NCI-H1930 (cell line): ENCODE measurements at regions not wholly inside any gene's neighbourhood (a gene's known extent, or its start where the extent isn't known, plus 50 kb on each side); places are given as distances from the start of the nearest gene placed in this dataset.
A peak's percentile ranks its signal among the peaks of the same experiment; 100 is the strongest.
"Not testable (repeated sequence)": the region's sequence is repeated elsewhere in the genome, so short reads cannot be mapped to it uniquely, and the experiment has no call there.

Experiments
- DNase-seq, 2 experiments: peaks; one replicate each; lab custom pipeline; 2025; lab: John Stamatoyannopoulos, UW

GRCh38 chr10:64023926-64024470 lies 502.8 kb downstream of the REEP3 start:
- DNase-seq, result no peak

DNA sequence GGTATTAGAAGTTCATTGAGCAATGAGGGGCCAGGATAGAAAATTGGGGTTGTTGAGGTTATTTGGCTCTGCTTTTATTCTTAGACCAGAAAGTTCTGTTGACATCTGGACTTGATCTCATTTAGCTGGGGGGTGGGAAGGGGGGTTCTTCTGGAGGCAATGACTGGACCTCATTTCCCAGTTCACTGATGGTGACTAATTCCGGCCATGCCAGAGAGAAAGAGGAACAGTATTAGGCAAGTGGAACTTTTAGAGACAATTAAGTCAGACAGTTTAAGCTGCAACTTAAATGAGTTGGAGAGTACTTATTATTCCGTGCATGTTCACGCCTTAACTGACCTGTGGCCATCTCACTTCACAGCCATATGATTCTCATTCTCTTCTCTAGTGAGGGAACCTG lies 512.5 kb downstream of the REEP3 start:
- no peak for DNase-seq

- DNase-seq, result no peak
These were observed 515.2 kb downstream of the REEP3 start for GRCh38 chr10:64036321-64036930.

DNA sequence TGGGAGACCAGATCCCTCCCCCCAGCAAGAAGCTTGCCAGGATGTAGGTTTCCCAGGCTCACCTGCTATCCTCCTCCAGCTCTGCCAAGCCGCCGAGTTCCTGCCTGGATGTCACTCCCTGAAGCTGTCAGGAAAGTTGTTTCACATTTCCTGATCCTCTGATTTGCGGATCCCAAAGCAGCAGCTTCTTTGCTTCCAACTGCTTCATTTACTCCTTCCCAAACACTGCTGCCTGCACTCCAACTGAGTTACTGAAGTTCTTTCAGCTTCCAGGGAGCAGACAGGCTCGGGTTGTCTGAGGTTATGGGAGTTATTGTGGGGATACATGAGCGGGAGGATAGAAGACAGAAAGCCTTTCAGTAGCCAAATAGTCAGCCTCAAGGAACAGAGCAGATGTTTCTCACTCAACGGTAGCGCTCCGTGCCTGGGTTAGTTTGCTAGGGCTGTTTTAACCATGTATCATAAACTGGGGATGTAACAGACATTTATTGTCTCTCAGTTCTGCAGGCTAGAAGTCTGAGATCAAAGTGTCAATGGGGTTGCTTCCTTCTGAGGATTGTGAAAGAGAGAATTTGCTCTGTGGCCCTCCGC lies 516.0 kb downstream of the REEP3 start:
- DNase-seq, result no peak

GRCh38 chr10:64038107-64038506 lies 516.9 kb downstream of the REEP3 start:
- DNase-seq, result no peak

GRCh38 chr10:64039198-64039597 lies 518.0 kb downstream of the REEP3 start:
- no peak for DNase-seq

DNA sequence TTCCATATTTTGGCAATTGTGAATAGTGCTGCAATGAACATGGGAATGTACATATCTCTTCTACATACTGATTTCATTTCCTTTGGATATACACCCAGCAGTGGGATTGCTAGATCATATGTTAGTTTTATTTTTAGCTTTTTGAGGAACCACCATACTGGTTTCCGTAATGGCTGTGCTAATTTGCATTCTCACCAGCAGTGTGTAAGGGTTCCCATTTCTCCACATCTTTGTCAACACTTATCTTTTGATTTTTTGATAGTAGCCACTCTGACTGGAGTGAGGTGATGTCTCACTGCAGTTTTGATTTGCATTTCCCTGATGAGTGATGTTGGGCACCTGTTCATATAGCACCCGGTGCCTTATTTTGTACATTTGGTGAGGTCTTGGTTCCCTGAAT lies 519.6 kb downstream of the REEP3 start:
- DNase-seq, result no peak

GRCh38 chr10:64041185-64041988 lies 520.2 kb downstream of the REEP3 start:
- peak; percentile 28 to 30 for DNase-seq

- DNase-seq, result no peak
These were observed 520.8 kb downstream of the REEP3 start for GRCh38 chr10:64041989-64042490.

DNA sequence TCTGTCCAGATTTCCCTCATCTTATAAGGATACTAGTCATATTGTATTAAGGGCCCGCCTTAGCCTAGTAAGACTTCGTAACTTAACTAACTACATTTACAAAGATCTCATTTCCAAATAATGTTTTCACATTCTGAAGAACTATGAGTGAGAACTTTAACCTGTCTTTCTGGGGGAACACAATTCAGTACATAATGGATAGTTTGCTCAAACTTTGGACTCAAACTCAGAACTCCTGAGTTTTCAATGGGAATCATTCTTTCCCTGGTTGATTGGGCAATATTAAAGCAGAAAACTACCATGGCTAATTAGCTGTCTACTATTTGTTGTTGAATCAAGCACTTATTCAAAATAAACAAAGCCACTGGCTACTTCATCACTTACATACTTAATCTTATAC lies 522.9 kb downstream of the REEP3 start:
- DNase-seq, result no peak

DNA sequence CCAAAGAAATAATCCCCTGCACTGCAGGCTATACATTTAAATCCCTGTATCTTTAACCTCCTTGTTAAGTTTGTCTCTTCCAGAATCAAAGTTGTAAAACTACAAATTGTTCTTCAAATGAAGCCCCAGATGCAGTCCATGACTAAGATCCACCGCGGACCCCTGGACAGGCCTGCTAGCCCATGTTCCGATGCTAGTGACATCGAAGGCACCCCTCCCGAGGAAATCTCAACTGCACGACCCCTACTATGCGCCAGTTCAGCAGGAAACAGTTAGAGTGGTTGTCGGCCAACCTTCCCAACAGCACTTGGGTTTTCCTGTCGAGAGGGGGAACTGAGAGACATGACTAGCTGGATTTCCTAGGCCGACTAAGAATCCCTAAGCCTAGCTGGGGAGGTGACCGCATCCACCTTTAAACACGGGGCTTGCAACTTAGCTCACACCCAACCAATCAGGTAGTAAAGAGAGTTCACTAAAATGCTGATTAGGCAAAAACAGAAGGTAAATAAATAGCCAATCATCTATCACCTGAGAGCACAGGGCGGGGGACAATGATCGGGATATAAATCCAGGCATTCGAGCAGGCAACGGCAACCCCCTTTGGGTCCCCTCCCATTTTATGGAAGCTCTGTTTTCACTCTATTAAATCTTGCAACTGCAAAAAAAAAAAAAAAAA lies 523.9 kb downstream of the REEP3 start:
- not testable (repeated sequence) for DNase-seq

DNA sequence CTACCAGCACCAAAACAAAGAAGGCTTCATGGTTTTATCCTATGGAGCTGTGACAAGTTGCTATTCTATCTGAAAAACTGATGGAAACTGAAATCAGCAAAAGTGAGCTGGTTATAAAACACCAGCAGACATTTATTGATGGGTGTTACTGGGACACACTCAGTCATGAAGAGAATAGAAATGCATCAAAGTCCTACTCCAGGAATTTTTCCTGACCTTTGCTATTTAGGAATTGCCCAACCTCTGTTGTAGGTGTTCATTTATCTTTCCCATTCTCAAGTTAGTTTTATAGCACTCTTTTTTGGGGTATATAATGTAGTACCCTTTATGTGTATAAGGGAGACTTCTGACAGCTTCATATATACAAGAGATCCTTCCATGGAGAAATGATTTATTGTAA lies 533.2 kb downstream of the REEP3 start:
- no peak for DNase-seq

GRCh38 chr10:64059884-64060283 lies 538.7 kb downstream of the REEP3 start:
- no peak for DNase-seq

DNA sequence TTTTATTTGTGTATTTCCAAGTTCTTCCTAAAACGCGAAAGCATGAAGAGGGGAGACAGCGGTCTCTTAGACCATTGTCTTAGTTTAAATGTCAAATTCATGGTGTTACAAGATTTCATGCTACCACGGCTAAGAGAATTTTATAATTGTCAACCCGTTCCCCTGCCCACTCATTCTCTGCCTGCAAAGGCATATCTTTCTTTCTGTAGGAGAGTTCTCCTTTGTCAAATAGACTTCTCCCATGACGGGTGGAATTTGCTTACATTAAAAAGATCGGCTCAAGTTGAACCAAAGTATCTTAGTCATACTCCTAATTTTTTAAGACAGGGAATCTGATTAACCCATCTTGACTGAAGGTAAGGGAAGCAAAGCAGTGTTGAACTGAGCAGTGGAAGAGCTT lies 539.2 kb downstream of the REEP3 start:
- no peak for DNase-seq

DNA sequence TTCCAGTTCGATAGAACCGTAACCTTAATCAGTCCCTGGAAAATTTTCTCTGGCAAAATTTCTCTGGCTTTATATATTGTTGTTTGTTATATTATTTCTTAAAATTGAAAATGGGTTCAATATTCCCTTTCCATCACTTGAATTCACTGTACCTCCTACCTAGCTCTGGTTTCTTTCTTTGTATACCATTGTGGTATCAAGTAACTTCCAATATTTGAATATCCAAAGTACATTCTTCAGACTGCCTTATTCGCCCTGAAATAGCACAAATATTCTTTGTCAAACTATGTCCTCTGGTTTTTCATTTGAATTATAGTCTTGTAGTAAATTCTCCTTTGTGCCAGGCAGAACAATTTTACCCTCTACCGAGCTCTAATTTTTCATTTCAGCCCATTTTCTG lies 541.6 kb downstream of the REEP3 start:
- DNase-seq, result no peak

GRCh38 chr10:64067009-64067606 lies 545.9 kb downstream of the REEP3 start:
- DNase-seq, result no peak

DNA sequence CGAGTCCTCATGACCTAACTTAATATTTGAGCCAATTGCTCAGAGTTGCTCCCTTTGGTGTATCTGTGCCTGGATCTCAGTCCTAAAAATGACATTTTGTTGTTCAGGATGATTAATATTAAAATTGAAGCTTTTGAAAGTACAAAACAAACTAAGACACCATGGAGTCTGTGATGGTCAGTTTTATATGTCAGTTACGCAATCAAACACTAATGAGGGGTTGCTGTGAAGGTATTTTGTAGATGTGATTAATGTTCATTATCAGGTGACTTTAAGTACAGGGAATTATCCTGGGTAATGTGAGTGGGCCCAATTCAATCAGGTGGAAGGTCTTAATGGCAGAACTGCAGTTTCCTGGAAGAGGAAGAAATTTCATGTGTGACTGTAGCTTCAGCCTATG lies 546.7 kb downstream of the REEP3 start:
- DNase-seq, result no peak

DNA sequence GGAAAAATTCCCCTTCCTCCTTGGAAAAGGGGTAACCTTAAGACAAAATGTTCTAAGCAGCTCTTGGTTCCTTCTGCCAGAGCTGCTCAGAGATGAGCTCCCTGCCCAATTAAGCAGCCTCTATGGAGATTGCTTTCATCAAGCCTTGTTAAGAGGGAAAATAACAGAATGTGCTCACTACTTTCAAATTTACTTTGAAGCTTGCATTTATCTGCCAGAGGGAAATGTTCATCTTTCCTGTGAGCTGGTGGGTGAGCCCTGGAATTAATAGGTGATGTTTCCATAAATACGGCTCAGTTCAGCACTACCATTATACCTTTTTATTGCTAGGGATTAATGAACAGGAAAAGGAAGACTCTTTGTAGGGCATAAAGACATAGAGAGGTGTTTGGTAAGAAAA lies 549.0 kb downstream of the REEP3 start:
- DNase-seq, result no peak

- no peak for DNase-seq
These were observed 550.0 kb downstream of the REEP3 start for GRCh38 chr10:64071218-64071617.

GRCh38 chr10:64075604-64076003 lies 554.4 kb downstream of the REEP3 start:
- no peak for DNase-seq

DNA sequence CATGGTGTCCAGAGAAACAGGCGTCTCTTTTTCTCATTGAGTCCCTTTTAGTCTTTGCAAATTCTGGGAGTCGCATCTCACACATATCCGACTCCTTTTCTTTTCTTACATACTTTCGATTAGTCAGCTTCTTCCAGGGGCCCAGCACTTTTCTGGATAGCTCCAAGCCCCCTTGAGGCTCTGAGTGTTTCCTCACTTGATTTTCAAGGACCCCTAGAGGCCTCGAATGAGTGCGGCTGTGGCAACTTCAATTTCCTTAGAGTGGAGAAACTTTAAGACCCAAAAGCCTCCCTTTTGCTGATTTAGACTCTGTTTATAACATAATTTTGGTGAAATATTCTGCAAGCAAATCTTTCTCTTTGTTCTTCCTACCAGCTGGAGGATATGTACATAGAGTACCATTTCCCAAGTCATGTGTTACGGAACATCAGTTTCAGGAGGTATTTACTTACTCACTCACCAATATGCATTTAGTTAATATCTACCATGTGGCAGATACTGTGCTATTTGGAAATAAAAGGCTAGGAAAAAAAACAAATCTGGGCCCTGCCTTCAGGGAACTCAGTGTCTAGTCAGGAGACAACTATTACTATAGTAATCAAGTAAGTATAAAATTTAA lies 555.2 kb downstream of the REEP3 start:
- no peak for DNase-seq
